K562 (cell line): ENCODE measurements at regions not wholly inside any gene's neighbourhood (a gene's known extent, or its start where the extent isn't known, plus 50 kb on each side); places are given as distances from the start of the nearest gene placed in this dataset.

Experiments
- ARID1B ChIP-seq: fragments of 450-650 bp; IDR thresholded peaks from 2 replicates; pipeline ENCODE4 v1.6.1; 2016; ENCODE audit warnings: antibody characterized with exemption, mild to moderate bottlenecking, inconsistent platforms
- BDP1 ChIP-seq: IDR thresholded peaks from 3 replicates; pipeline ENCODE4 v1.6.1; 2011; ENCODE audit not compliant: insufficient read length, insufficient read depth
- CBFA2T3 ChIP-seq: fragments of 450-650 bp; IDR thresholded peaks from 2 replicates; pipeline ENCODE4 v1.6.1; 2017
- CCNT2 ChIP-seq: IDR thresholded peaks from 2 replicates; pipeline ENCODE4 v1.6.1; 2011; ENCODE audit warnings: borderline replicate concordance, low read depth, mild to moderate bottlenecking, moderate library complexity, mixed read lengths, low read length; ENCODE audit not compliant: insufficient read length; ENCODE audit errors: extremely low read depth
- CTBP1 ChIP-seq: fragments of 450-650 bp; IDR thresholded peaks from 2 replicates; pipeline ENCODE4 v1.6.1; 2016; ENCODE audit warnings: borderline replicate concordance
- CXXC5 ChIP-seq: fragments of 250-450 bp; sonication (Bioruptor Pico); IDR thresholded peaks from 2 replicates; pipeline ENCODE4 v1.8.0; 2022; ENCODE audit warnings: inconsistent platforms, mild to moderate bottlenecking, moderate library complexity
- MAFF ChIP-seq: IDR thresholded peaks from 2 replicates; pipeline ENCODE4 v1.6.1; 2012; ENCODE audit warnings: low read length, improper control_type of control experiment
- MAFG ChIP-seq: fragments of 450-650 bp; conservative IDR thresholded peaks from 2 replicates; pipeline ENCODE4 v1.6.1; 2016; ENCODE audit warnings: missing genetic modification characterization, missing compliant biosample characterization
- MAFK ChIP-seq: IDR thresholded peaks from 2 replicates; pipeline ENCODE4 v1.6.1; 2011; ENCODE audit warnings: low read length, improper control_type of control experiment
- MCM2 ChIP-seq: fragments of 450-650 bp; IDR thresholded peaks from 2 replicates; pipeline ENCODE4 v1.6.1; 2017; ENCODE audit warnings: low read depth, mild to moderate bottlenecking
- MITF ChIP-seq: IDR thresholded peaks from 2 replicates; pipeline ENCODE4 v1.6.1; 2014; ENCODE audit warnings: antibody characterized with exemption
- SMARCC2 ChIP-seq: fragments of 450-650 bp; IDR thresholded peaks from 2 replicates; pipeline ENCODE4 v1.6.1; 2017; ENCODE audit warnings: antibody characterized with exemption, moderate library complexity, mild to moderate bottlenecking, low read depth
- SMARCE1 ChIP-seq: fragments of 450-650 bp; IDR thresholded peaks from 2 replicates; pipeline ENCODE4 v1.7.1; 2016; ENCODE audit warnings: mild to moderate bottlenecking
- SNAPC5 ChIP-seq: fragments of 250-450 bp; sonication (Bioruptor Pico); IDR thresholded peaks from 2 replicates; pipeline ENCODE4 v1.8.0; 2021; ENCODE audit warnings: moderate library complexity, mild to moderate bottlenecking, inconsistent platforms
- STAT5A ChIP-seq: IDR thresholded peaks from 2 replicates; pipeline ENCODE4 v1.6.1; 2012; ENCODE audit warnings: low read length, inconsistent platforms, borderline replicate concordance
- TAL1 ChIP-seq: fragments of 450-650 bp; IDR thresholded peaks from 2 replicates; pipeline ENCODE4 v1.6.1; 2016; ENCODE audit warnings: mild to moderate bottlenecking
- THRA ChIP-seq: fragments of 450-650 bp; IDR thresholded peaks from 2 replicates; pipeline ENCODE4 v1.6.1; 2017; ENCODE audit warnings: mild to moderate bottlenecking, moderate library complexity
- ZFP36 ChIP-seq: fragments of 150-350 bp; IDR thresholded peaks from 2 replicates; pipeline ENCODE4 v1.6.1; 2018; ENCODE audit warnings: low read length, low read depth; ENCODE audit not compliant: partially characterized antibody
- ZNF224 ChIP-seq: sonication (generic); formaldehyde crosslinking; IDR thresholded peaks from 2 replicates; pipeline ENCODE4 v1.8.0; 2022; ENCODE audit warnings: mild to moderate bottlenecking, missing genetic modification reagents
- ZNF253 ChIP-seq: fragments of 250-450 bp; sonication (Bioruptor Pico); conservative IDR thresholded peaks from 2 replicates; pipeline ENCODE4 v1.6.1; 2021; ENCODE audit warnings: mild to moderate bottlenecking
- ZNF584 ChIP-seq: fragments of 200-800 bp; sonication (Bioruptor generic); IDR thresholded peaks from 2 replicates; pipeline ENCODE4 v1.6.1; 2016; ENCODE audit warnings: low read depth, mild to moderate bottlenecking, missing genetic modification characterization, missing compliant biosample characterization
- ZNF639 ChIP-seq, 2 experiments: fragments of 200-800 bp in 1 of 2; sonication (Bioruptor generic) in 1 of 2; sonication (generic) in 1 of 2; formaldehyde crosslinking in 1 of 2; IDR thresholded peaks in 1 of 2; conservative IDR thresholded peaks in 1 of 2; 2 replicates each; pipeline versions ENCODE4 v1.5.0 to v1.6.1; 2016 to 2020; ENCODE audit warnings: missing compliant biosample characterization in 1 of 2, missing genetic modification characterization in 1 of 2, missing genetic modification reagents in 1 of 2
- ZNF644 ChIP-seq: fragments of 200-800 bp; sonication (Bioruptor generic); IDR thresholded peaks from 2 replicates; pipeline ENCODE4 v1.6.1; 2016; ENCODE audit warnings: low read depth, missing genetic modification characterization, missing compliant biosample characterization
- TF ChIP-seq, protein P1 (sequence below): conservative IDR thresholded peaks from 2 replicates; pipeline ENCODE4 v1.6.1; 2011; ENCODE audit warnings: low read depth, mild to moderate bottlenecking, low read length; ENCODE audit not compliant: control insufficient read depth

GRCh38 chr2:64914735-64915509, 74.3 kb upstream of the SLC1A4 start (continued):
- TF ChIP-seq, protein P1, sequence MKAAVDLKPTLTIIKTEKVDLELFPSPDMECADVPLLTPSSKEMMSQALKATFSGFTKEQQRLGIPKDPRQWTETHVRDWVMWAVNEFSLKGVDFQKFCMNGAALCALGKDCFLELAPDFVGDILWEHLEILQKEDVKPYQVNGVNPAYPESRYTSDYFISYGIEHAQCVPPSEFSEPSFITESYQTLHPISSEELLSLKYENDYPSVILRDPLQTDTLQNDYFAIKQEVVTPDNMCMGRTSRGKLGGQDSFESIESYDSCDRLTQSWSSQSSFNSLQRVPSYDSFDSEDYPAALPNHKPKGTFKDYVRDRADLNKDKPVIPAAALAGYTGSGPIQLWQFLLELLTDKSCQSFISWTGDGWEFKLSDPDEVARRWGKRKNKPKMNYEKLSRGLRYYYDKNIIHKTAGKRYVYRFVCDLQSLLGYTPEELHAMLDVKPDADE: no peak
- TF ChIP-seq ZFP36 (no peak), ZNF644 (peak; percentile 85; the same call in 1 of the 2 replicates), SMARCC2 (peak; percentile 49; the same call in 1 of the 2 replicates), MITF (0 out of 2 replicates have a peak, but pooled peaks have one; percentile 24), STAT5A (peak; percentile 29; the same call in 1 of the 2 replicates), TAL1 (peak; percentile 87), ARID1B (peak; percentile 86), CCNT2 (peak; percentile 68), CBFA2T3 (peak; percentile 89), MAFG (tag) (peak; percentile 35; the same call in 1 of the 2 replicates), ZNF224 (CRISPR knock-in tag) (no peak), ZNF639 (CRISPR knock-in tag; conservative IDR thresholded peaks at IDR 0.05 in 1 of 2, IDR thresholded peaks at IDR 0.05 in 1 of 2) (peak in 1 of 2 experiments; percentile 78; a peak in 2 of 4 replicates), SMARCE1 (peak; percentile 70; the same call in 1 of the 2 replicates), MAFF (peak; percentile 21; the same call in 1 of the 2 replicates), ZNF584 (CRISPR knock-in tag) (no peak), BDP1 (no peak), MCM2 (no peak), CTBP1 (peak; percentile 86), THRA (no peak), SNAPC5 (CRISPR knock-in tag) (no peak), CXXC5 (CRISPR knock-in tag) (0 out of 2 replicates have a peak, but pooled peaks have one; percentile 23), ZNF253 (CRISPR knock-in tag) (no peak), MAFK (no peak)
